ENCODE measurements at regions not wholly inside any gene's neighbourhood (a gene's known extent, or its start where the extent isn't known, plus 50 kb on each side); places are given as distances from the start of the nearest gene placed in this dataset.

GRCh38 chr7:34396437-34397064 lies 261.5 kb upstream of the NPSR1 start:
- intact Hi-C loops (cut with micrococcal nuclease): no loop called here
- Histone ChIP-seq H3K4me3 (no peak overlapping the region), H3K4me1 (no peaks in the 10 kb centered on the region), H3K27ac (replicated peaks) (no peak overlapping the region), H3K36me3 (no peaks in the 10 kb centered on the region), H3K27me3 (ENCODE audit: low read depth) (no peaks in the 10 kb centered on the region), H3K9me3 (replicated peaks) (no peaks in the 10 kb centered on the region)
- no peak for TF ChIP-seq CTCF (IDR thresholded peaks at IDR 0.05; ENCODE audit: borderline replicate concordance)
- no peak for DNase-seq

DNA sequence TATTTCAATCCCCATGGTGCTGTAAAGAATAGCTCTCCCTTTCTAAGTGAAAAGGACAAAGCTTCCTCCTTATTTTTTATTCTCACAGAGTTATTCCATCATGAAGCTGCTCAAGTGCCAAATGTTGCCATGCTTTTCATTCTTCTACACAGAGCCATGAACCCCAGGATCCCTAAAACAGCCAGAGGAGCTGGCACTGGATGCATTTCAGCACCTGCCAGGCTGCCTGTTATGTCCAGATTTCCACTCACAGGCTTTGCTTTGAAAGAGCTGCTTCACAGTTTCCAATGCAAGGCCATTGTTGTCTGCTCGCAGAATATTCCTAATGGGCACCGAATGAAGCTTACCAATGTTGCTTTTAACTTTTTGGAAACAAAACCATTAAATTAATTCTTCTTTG lies 256.2 kb upstream of the NPSR1 start:
- intact Hi-C loops (cut with micrococcal nuclease): no loop called here
- DNase-seq: no peak
- H3K9me3 ChIP-seq (replicated peaks): no peaks in the 10 kb centered on the region
- TF ChIP-seq CTCF (IDR thresholded peaks at IDR 0.05; ENCODE audit: borderline replicate concordance): no peak
- H3K4me3 ChIP-seq: no peak overlapping the region
- H3K4me1 ChIP-seq: no peaks in the 10 kb centered on the region
- H3K36me3 ChIP-seq: no peaks in the 10 kb centered on the region
- no peaks in the 10 kb centered on the region for H3K27me3 ChIP-seq (ENCODE audit: low read depth)
- no peak overlapping the region for H3K27ac ChIP-seq (replicated peaks)

DNA sequence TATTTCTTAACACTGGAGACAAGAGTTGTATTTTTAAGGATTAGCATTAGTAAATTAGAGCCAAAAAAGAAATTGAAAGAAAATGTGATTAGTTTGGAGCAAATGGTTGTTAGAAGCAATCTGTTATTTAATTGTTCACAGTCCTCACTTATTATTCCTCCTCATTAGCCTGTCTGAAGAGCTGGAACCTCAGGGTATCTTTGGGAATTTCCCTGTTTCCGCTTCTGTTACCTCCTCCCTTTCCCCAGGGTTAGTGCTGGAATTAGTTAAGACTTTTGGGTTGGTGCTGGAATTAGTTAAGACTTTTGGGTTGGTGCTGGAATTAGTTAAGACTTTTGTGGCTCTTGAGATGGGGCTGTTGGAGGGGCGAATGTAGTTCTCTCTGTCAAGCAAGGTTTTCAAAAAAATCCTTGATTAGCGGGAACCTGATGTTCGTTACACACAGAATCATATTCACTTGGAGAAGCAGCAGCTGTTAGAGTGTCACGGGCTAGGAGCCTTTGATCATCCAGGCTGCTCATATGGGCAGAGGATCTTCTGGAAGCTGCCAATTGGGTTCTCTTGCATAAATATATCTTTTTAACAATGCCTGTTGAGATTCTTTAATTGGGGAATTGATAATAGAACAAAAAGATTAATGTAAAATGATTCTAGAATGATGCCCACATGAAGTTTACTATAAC lies 251.0 kb upstream of the NPSR1 start:
- no peak for TF ChIP-seq CTCF (IDR thresholded peaks at IDR 0.05; ENCODE audit: borderline replicate concordance)
- Histone ChIP-seq H3K36me3 (no peaks in the 10 kb centered on the region), H3K4me1 (no peaks in the 10 kb centered on the region), H3K27me3 (ENCODE audit: low read depth) (no peaks in the 10 kb centered on the region), H3K9me3 (replicated peaks) (no peaks in the 10 kb centered on the region), H3K27ac (replicated peaks) (no peak overlapping the region), H3K4me3 (no peak overlapping the region)
- intact Hi-C loops (cut with micrococcal nuclease): no loop called here
- no peak for DNase-seq

GRCh38 chr7:34407586-34407985 lies 250.4 kb upstream of the NPSR1 start:
- TF ChIP-seq CTCF (IDR thresholded peaks at IDR 0.05; ENCODE audit: borderline replicate concordance): no peak
- Histone ChIP-seq H3K36me3 (no peaks in the 10 kb centered on the region), H3K27ac (replicated peaks) (no peak overlapping the region), H3K27me3 (ENCODE audit: low read depth) (no peaks in the 10 kb centered on the region), H3K4me3 (no peak overlapping the region), H3K9me3 (replicated peaks) (no peaks in the 10 kb centered on the region), H3K4me1 (no peaks in the 10 kb centered on the region)
- DNase-seq: no peak
- intact Hi-C loops (cut with micrococcal nuclease): no loop called here

GRCh38 chr7:34417781-34418180 lies 240.2 kb upstream of the NPSR1 start:
- no peak overlapping the region for H3K4me3 ChIP-seq
- H3K4me1 ChIP-seq: no peaks in the 10 kb centered on the region
- no peak for TF ChIP-seq CTCF (IDR thresholded peaks at IDR 0.05; ENCODE audit: borderline replicate concordance)
- DNase-seq: no peak
- H3K27me3 ChIP-seq (ENCODE audit: low read depth): no peaks in the 10 kb centered on the region
- H3K9me3 ChIP-seq (replicated peaks): no peaks in the 10 kb centered on the region
- no peaks in the 10 kb centered on the region for H3K36me3 ChIP-seq
- no peak overlapping the region for H3K27ac ChIP-seq (replicated peaks)
- intact Hi-C loops (cut with micrococcal nuclease): no loop called here
